LNCaP clone FGC (cell line): ENCODE measurements at regions not wholly inside any gene's neighbourhood (a gene's known extent, or its start where the extent isn't known, plus 50 kb on each side); places are given as distances from the start of the nearest gene placed in this dataset.

Source experiments
- DNase-seq: peaks from one replicate; pipeline ENCODE4 v3.0.0-alpha.2; 2011; ENCODE audit warnings: low read depth
- H3K4me3 ChIP-seq: 2 replicates; pipeline ENCODE4 v1.5.1; 2011; ENCODE audit warnings: mild to moderate bottlenecking, low read depth, low read length, control low read depth
- CTCF ChIP-seq: IDR thresholded peaks from 2 replicates; pipeline ENCODE4 v1.5.1; 2012; ENCODE audit warnings: mild to moderate bottlenecking; ENCODE audit not compliant: control insufficient read depth, insufficient read depth; ENCODE audit errors: extremely low read depth

GRCh38 chr9:26210338-26210851, 532.2 kb upstream of the TUSC1 start:
- no peak overlapping the region for H3K4me3 ChIP-seq
- no peak for TF ChIP-seq CTCF
- no peak for DNase-seq

DNA sequence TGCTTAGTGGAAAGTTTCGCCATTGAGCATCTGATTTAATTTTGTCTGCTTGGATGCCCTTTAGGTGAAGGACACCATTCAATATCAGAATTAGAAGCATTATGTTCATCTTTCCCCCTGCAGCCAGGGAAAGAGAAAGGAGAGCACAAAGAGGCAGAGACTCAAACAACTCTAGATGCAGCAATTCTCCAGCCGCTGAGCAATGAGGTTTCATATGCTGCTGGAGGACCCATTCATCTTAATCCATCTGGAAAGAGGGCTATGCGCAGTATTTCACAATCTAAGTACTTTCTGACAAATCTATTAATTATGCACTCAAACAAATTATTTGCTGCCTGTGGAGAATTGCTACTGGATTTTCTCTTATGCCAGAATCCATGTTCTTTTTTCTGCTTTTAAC, 527.0 kb upstream of the TUSC1 start:
- DNase-seq, result no peak
- no peak for TF ChIP-seq CTCF
- no peak overlapping the region for H3K4me3 ChIP-seq

GRCh38 chr9:26193237-26193636, 515.0 kb upstream of the TUSC1 start:
- DNase-seq, result no peak
- H3K4me3 ChIP-seq, result no peak overlapping the region
- TF ChIP-seq CTCF, result no peak

DNA sequence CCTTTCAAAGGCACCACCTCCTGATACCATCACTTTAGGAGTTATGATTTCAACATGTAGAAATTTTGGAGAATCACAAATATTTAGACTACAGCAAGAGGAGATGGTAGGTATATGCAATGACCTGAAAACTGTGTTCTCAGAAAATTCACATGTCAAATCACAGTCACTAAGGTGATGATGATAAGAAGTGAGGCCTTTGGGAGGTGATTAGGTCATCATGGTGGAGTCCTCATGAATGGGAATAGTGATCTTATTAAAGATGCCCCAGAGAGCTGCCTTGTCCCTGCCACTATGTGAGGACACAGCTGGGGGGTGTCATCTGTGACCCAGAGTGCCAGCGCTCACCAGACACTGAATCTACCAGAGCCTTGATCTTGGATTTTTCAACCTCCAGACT, 513.5 kb upstream of the TUSC1 start:
- DNase-seq, result no peak
- no peak for TF ChIP-seq CTCF
- H3K4me3 ChIP-seq, result no peak overlapping the region

DNA sequence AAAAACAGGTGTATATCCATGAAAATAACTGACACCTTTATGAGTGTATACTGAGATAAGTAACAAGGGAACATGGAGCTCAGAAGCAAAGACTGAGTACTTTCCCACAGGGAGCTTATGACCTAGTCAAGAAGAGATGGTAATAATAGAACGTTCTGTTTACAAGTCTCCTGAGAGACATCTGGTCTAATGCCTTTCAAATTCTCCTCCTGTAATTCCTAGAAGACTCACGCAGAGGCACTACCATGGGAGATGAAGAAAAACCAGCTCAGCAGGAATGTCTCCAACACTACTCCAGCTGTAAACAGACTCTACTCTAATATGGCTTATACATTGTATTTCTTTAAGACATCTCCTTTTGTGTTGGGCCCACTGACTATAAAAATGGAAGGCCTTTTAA, 503.6 kb upstream of the TUSC1 start:
- DNase-seq, result peak; percentile 8
- H3K4me3 ChIP-seq, result no peak overlapping the region
- no peak for TF ChIP-seq CTCF

DNA sequence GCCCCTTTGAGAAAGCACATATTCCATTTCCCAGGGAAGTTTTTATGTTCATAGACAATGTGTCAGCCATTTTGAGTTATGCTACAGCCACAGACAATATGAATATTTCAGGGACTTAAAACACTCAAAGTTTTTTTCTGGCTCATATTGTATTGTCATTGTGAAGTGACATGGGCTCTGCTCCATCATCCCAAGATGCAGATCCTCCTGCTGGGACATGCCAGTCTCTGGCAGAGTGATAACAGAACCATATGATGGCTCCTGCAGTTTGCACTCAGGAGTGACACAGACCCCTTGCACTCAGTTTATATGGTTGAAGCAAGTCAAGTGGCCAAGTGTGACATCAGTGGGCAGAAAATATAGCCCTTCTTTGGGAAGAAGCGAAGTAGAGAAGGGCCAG, 498.4 kb upstream of the TUSC1 start:
- no peak for DNase-seq
- H3K4me3 ChIP-seq, result no peak overlapping the region
- no peak for TF ChIP-seq CTCF

DNA sequence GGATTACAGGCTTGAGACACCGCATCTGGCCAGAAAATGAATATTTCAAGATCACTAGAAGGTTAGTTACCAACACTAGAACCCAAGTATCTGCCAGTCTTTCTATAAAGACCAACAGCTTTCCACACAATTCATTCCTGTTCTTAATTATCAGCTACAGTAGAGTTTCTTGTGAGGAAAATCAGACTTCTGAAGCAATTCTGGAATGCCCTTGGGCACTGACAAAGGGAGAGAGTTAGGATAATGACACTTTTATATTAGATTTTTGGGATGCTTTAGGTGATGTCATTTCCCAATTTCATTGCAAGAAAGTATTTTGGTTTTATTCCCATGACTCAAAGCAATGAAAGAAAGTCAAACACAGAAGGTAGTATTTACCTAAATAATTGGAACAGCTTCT, 497.0 kb upstream of the TUSC1 start:
- peak; percentile 18 for DNase-seq
- no peak overlapping the region for H3K4me3 ChIP-seq
- no peak for TF ChIP-seq CTCF
